Medulla oblongata (tissue), 1 donor: ENCODE measurements at regions not wholly inside any gene's neighbourhood (a gene's known extent, or its start where the extent isn't known, plus 50 kb on each side); places are given as distances from the start of the nearest gene placed in this dataset.

Source experiments
- DNase-seq: peaks from one replicate; pipeline ENCODE4 v3.0.0-alpha.2; 2015; ENCODE audit errors: extremely low spot score

DNA sequence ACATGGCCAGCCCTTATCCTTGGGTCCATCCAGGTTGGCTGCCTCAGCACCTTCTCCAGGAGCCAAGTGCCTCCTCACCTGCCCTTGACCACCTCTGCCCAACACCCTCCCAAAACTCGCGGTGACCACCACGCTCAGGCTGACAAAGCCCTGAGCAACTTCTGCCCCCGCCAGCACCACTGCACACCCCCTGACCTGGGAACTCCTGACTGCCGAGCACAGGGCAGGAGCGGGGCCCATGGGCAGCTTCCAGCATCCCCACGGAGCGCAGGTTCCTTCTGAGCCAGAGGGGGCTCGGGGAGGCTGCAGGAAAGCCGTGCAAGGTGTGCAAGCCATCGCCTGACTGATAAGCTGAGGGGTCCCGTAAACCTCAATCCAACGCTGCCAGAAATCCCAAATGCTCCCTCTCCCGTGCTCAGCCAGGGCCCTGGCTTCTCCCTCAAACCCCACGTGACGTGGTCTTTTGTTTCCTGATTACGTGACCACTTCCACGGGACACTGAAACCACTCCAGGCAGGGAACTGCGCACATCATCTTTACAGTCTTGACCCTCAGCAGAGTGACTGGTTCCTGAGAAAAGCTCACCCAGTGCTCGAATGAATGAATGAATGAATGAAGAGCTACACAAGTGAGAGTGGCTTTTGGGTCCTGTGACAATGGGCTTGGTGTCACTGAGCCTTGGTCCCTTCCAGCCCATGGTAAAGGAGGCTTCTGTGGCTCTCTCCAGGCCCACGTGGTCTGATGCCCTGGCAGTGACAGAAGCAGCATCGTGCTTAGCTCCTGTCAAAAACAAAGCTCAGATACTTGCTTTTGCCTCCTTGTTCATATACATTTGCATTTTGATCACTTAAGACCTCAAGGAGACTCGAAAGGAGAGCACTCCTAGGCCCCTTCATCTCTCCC is 249.8 kb upstream of the PPP2R2D start:
- DNase-seq = no peak

GRCh38 chr10:131651674-131652437 is 249.0 kb upstream of the PPP2R2D start:
- no peak for DNase-seq

DNA sequence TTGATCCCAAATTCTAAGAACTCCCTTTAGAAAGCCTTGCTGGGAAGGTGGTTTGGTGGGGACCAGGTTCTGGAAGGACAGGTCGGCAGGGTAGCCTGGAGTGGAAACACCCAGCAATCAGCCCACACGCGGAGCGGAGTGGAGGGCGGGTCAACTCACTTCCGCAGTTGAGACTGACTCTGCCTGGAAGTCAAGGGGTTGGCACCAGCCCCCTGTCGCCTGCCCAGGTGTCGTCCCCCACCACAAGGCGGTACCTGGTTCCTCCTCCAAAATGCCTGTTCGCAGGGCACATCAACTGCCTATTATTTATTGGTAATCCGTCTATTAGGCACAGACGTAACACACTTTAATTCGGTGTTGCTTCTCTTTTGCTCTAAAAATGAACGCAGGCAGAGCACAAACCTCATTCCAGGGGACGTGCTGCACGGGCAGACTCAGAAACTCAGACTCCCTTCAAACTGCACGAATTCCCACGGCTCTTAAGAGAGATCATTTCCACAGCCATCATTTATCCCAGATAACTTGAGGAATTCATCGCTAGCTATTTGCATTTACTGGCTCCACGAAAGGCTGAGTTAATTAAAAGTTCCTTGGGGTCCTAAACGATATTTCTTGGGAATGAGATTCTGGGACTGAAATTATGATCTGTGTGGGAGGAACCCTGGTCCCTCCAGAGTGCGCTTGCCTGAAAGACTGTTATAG is 248.2 kb upstream of the PPP2R2D start:
- no peak for DNase-seq

GRCh38 chr10:131653140-131653539 is 247.7 kb upstream of the PPP2R2D start:
- DNase-seq = no peak

GRCh38 chr10:131653554-131654470 is 247.0 kb upstream of the PPP2R2D start:
- DNase-seq = no peak

DNA sequence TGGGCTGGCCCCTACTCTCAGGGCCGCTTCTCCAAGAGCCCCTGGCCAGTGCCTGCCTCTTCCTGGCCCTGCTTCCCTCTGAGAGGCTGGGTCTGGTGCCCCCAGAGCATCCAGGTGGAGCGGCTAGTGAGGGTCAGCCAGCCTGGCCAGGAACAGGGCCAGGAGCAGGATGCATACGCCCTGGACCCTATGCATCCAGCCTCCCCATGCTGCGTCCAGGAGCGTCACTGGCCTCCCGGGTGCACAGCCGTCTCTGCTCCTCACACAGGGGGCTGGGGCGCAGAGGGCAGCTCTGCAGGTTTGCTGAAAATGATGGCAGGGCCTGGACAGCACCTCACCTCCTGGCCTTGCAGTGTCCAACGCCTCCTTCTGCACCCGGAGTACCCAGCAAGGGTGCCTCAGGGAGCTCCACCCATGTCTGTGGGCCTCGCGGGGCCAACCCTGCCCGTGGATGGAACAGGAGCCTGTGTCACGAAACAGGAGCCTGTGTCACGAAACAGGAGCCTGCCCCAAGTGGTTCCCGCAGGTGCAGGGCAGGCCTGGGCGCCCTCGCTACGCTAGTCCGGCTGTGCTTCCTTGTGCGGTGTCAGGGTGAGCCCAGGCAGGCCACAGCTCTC is 246.2 kb upstream of the PPP2R2D start:
- no peak for DNase-seq

- no peak for DNase-seq
These were observed 245.5 kb upstream of the PPP2R2D start for GRCh38 chr10:131655101-131655849.

DNA sequence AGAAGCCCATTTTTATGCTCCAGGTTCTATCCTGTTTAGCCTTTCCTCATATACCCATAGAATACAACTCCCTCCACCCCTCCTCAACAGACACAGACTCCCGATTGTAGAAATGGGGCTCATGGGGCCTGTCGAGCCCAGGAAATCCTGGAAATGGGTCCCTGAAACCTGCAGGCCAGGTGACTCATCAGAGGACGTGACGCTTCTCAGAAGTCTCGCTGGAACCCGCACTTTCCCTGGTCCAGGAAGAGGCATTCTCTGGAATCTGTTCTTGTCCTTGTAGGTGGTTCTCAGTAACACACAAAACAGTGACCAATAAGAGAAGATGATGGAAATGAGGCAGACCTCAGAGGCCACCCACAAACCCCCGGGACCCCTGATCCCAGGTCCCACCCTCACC is 244.8 kb upstream of the PPP2R2D start:
- DNase-seq = no peak

DNA sequence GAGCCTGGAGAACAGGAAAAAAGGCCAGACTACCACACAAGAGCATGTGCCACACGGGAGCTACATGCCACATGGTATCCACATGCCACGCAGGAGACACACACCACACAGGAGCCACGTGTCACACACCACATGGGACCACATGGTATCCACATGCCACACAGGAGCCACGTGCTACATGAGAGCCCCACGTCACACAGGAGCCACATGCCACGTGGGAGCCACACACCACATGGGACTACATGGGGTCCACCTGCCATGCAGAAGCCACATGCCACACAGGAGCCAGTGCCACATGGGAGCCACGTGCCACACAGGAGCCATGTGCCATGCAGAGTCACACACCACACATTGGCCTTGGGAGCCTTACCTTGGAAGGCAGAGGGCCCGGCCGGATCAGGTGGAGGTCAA is 244.4 kb upstream of the PPP2R2D start:
- no peak for DNase-seq

DNA sequence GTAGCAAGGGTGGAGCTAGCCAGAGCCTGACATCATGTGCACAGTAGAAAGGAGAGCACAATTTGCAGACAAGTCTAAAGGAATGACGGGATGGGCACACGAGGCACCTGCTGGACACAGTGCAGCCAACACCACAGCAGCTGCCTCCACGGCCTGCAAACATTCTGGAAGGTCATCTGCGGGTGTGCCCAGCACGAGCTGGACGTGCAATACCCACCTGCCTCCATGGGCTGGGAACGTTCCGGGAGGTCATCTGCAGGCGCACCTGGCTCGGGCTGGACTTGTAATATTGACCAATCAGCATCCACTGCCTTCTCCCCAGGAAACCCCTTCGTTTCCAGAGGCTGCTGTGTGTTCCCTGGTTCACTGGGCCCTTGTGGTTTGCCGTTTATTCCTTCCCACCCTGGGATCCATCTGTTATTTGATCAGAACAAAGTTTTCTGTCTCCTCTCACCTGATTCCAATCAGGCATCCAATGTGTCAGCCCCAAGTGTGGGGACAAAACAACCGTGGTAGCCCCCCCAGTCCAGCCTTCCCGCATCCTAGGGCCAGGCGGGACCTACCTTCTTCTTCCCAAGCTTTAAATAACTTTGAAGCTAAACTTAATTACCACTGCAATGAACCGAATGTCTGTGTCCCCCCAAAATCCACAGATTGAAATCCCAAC is 243.4 kb upstream of the PPP2R2D start:
- DNase-seq = no peak

GRCh38 chr10:131657985-131658330 is 242.8 kb upstream of the PPP2R2D start:
- no peak for DNase-seq

DNA sequence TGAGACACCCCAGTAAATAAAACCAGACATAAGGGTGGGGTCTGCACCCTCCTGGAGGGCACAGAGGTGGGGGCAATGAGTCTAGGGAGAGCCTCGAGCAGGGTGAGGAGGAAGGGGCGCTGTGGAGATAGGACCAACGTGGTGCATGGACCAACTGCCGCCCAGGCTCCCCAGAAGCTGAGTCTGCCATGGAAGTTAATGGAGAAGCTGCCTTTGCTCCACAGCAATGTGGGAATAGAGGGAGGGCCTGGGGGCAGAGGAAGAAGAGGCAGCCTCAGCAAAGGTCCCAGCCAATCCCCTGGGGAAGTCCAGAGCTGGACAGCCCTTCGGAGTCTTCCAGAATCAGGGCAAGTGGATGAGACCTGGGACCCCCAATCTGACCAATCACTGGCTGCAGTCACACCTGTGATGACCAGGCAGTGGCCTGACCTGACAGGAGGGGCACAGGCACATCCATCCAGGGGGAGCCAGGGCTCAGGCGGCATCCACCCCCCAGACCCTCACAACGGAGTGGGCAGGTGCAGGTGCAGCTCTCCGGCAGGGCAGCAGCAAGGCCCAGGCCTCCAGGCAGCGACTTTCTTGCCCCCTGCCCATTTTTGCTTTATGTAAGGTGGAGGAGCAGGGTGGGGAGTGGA is 242.2 kb upstream of the PPP2R2D start:
- no peak for DNase-seq

DNA sequence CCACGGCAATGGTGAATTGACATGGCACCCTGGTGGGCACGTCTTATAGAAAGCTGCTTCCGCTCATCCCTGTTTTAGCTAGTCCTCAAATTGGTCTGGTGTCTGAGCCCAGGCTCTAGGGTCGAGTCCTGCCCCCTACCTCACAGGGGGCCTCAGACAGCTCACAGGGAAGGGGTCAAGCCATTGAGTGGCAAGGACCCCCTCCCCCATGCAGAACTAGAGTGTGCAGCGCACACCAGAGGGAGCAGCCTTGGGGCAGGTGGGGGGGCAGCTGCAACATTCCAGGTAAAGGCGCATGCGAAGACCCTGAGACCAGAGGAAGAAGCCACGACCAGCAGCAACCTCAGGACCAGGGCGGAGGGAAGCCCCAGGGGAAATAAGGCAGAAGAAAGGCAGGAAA is 240.4 kb upstream of the PPP2R2D start:
- DNase-seq = no peak

DNA sequence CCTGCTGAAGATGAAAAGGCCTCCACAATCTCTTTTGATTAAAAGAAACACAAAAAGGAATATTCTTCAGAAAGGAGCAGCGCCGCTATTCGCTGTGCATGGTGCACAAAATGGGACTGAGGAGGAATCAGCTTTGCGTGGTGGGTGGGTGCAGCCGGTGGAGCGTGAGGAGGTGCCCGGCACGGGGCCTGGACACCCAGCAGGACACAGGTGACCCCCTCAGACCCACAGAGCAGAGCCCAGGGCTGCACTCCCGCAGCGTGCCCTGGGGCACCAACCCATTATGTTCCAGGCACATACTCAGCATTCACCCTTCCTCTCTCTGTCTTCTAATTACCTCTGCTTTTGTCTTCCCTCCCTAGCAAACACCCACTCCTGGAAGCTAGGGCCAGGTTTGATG is 238.0 kb upstream of the PPP2R2D start:
- DNase-seq = no peak

DNA sequence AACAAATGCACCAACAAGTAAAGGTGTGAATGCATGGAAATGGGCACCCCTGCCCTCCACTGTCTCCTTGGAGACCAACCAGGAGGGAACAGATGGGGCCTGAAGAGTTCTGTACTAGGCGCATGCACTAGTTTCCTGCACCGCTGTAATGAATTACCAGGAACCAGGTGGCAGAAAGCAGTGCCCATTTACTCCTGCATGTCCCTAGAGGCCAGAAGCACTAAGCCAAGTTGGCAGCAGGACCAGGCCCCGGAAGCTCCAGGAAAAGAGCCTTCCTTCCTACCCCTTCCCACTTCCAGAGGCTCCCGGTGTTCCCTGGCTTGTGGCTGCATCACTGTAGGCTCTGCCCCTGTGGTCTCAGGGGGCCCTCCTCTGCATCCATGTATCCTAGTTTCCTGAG is 237.5 kb upstream of the PPP2R2D start:
- no peak for DNase-seq

DNA sequence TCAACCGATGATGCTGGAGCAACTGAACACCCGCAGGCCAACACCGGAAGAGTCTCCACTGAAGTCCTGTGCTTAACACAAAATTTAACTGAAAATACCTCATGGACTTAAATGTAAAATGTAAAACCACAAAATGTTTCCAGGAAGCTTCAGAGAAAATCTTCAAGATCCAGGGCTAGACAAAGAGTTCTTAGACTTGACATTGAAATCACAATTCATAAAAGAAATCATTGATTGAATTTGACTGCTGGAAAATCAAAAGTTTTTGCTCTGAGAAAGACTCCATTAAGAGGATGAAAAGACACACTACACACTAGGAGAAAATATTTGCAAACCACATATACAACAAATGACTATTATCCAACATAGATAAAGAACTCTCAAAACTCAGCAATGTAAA is 234.7 kb upstream of the PPP2R2D start:
- DNase-seq = no peak

- no peak for DNase-seq
These were observed 233.8 kb upstream of the PPP2R2D start for GRCh38 chr10:131667047-131667446.

GRCh38 chr10:131667561-131667960 is 233.2 kb upstream of the PPP2R2D start:
- no peak for DNase-seq

GRCh38 chr10:131668903-131669302 is 231.9 kb upstream of the PPP2R2D start:
- DNase-seq = no peak
